ENCODE measurements at regions not wholly inside any gene's neighbourhood (a gene's known extent, or its start where the extent isn't known, plus 50 kb on each side); places are given as distances from the start of the nearest gene placed in this dataset.

- Mint-ChIP-seq H3K27ac (no peak overlapping the region), H3K9me3 (no peaks in the 10 kb centered on the region), H3K4me1 (ENCODE audit: low read depth) (no peaks in the 10 kb centered on the region), H3K36me3 (ENCODE audit: low read depth) (no peaks in the 10 kb centered on the region), H3K4me3 (no peak overlapping the region), H3K27me3 (no peaks in the 10 kb centered on the region)
- POLR2A ChIA-PET, result no interaction called here
- no peak for TF ChIP-seq CTCF (IDR thresholded peaks at IDR 0.05)
- no peak for ATAC-seq
- CTCF ChIA-PET, result no interaction called here
- no peak for DNase-seq
- intact Hi-C loops (cut with micrococcal nuclease), result no loop called here
These were observed 226.9 kb upstream of the TMPRSS15 start for GRCh38 chr21:18630446-18630845.

GRCh38 chr21:18636897-18637296 lies 233.3 kb upstream of the TMPRSS15 start:
- TF ChIP-seq CTCF (IDR thresholded peaks at IDR 0.05), result no peak
- no peak for DNase-seq
- H3K27ac Mint-ChIP-seq, result no peak overlapping the region

GRCh38 chr21:18646116-18646515 lies 242.5 kb upstream of the TMPRSS15 start:
- no peak for TF ChIP-seq CTCF (IDR thresholded peaks at IDR 0.05)
- H3K4me1 Mint-ChIP-seq (ENCODE audit: low read depth), result no peaks in the 10 kb centered on the region
- peaks cover 4% of the 10 kb centered on the region for H3K9me3 Mint-ChIP-seq
- H3K4me3 Mint-ChIP-seq, result no peak overlapping the region
- H3K27me3 Mint-ChIP-seq, result no peaks in the 10 kb centered on the region
- ChIA-PET CTCF (no interaction called here), POLR2A (no interaction called here)
- ATAC-seq, result no peak
- H3K36me3 Mint-ChIP-seq (ENCODE audit: low read depth), result no peaks in the 10 kb centered on the region
- no peak overlapping the region for H3K27ac Mint-ChIP-seq
- DNase-seq, result no peak
- intact Hi-C loops (cut with micrococcal nuclease), result no loop called here

More at GRCh38 chr21:18636897-18637296, 233.3 kb upstream of the TMPRSS15 start:
- intact Hi-C loops (cut with micrococcal nuclease), result no loop called here
- no peaks in the 10 kb centered on the region for H3K27me3 Mint-ChIP-seq
- peaks cover 2% of the 10 kb centered on the region for H3K9me3 Mint-ChIP-seq
- no peaks in the 10 kb centered on the region for H3K4me1 Mint-ChIP-seq (ENCODE audit: low read depth)
- ATAC-seq, result no peak
- ChIA-PET POLR2A (no interaction called here), CTCF (no interaction called here)
- no peaks in the 10 kb centered on the region for H3K36me3 Mint-ChIP-seq (ENCODE audit: low read depth)
- no peak overlapping the region for H3K4me3 Mint-ChIP-seq

- Mint-ChIP-seq H3K27me3 (no peaks in the 10 kb centered on the region), H3K36me3 (ENCODE audit: low read depth) (no peaks in the 10 kb centered on the region), H3K4me3 (no peak overlapping the region), H3K4me1 (ENCODE audit: low read depth) (no peaks in the 10 kb centered on the region), H3K27ac (no peak overlapping the region), H3K9me3 (peaks cover 7% of the 10 kb centered on the region)
- no peak for ATAC-seq
- ChIA-PET POLR2A (no interaction called here), CTCF (no interaction called here)
- DNase-seq, result no peak
- TF ChIP-seq CTCF (IDR thresholded peaks at IDR 0.05), result no peak
- intact Hi-C loops (cut with micrococcal nuclease), result no loop called here
These were observed 252.3 kb upstream of the TMPRSS15 start for GRCh38 chr21:18655931-18656330.

GRCh38 chr21:18661842-18662241 lies 258.3 kb upstream of the TMPRSS15 start:
- H3K27me3 Mint-ChIP-seq, result no peaks in the 10 kb centered on the region
- CTCF ChIA-PET, result no interaction called here
- no peak for ATAC-seq
- no peak overlapping the region for H3K27ac Mint-ChIP-seq
- peaks cover 6% of the 10 kb centered on the region for H3K9me3 Mint-ChIP-seq
- H3K4me3 Mint-ChIP-seq, result no peak overlapping the region
- no peaks in the 10 kb centered on the region for H3K4me1 Mint-ChIP-seq (ENCODE audit: low read depth)
- intact Hi-C loops (cut with micrococcal nuclease), result no loop called here
- no peak for DNase-seq
- H3K36me3 Mint-ChIP-seq (ENCODE audit: low read depth), result no peaks in the 10 kb centered on the region
- no peak for TF ChIP-seq CTCF (IDR thresholded peaks at IDR 0.05)
- POLR2A ChIA-PET, result no interaction called here
